Activated T-cell treated with anti-CD3 and anti-CD28 coated beads, Interleukin-2, amount 50 U/mL, for 1 hour (primary cell): ENCODE measurements at regions not wholly inside any gene's neighbourhood (a gene's known extent, or its start where the extent isn't known, plus 50 kb on each side); places are given as distances from the start of the nearest gene placed in this dataset.

ENCODE experiments used
- DNase-seq: peaks from one replicate; pipeline ENCODE4 v3.0.0-alpha.2; 2020

- DNase-seq, result no peak
These were observed 195.3 kb upstream of the BLID start for GRCh38 chr11:122311216-122311755.

GRCh38 chr11:122310766-122311165, 194.8 kb upstream of the BLID start:
- DNase-seq, result no peak

GRCh38 chr11:122309262-122309925, 193.4 kb upstream of the BLID start:
- DNase-seq, result no peak

DNA sequence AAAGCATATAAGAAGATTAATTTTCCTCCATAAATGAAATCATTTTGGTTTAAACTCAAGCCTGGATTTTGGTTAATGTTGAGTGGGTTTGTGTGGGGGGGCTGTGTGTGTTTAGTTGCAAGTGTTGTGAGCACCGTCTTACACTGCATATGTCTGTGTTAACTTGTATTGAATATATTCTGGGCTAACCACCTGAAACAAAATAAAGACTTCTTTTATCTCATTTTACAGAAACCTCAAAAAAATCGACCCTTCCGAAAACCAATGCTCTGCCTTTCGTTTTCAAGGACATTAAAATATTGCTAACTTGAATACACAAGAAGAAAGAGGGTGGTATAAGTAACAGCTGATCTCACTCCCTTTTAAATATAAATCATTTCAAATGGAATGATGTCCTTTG, 192.2 kb upstream of the BLID start:
- no peak for DNase-seq

- DNase-seq, result no peak
These were observed 191.5 kb upstream of the BLID start for GRCh38 chr11:122307476-122308035.

DNA sequence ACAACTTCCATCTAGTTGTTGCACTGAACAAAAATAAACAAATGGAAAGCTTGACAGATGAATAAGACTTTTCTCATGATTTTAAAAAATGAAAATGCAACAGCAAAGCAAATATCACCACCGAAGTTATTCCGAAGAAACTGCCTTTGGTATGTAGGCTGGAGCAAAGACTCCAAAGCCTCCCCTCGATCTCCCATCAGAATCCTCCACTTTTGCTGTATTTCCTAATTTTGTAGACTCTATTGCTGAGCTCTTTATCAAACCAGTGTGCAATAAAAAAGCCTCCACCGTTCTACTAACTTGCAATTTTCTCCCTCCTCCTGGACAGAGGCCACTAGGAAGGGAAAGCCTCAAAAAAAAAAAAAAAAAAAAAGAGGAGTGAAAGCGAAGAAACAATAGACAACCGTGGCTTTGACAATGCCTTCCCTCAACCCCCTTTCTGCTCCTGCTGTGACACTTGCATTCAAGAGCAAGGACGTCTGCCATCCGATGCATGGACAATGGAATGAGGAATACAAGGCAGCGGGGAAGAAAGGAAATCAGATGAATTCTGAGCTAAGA, 190.9 kb upstream of the BLID start:
- no peak for DNase-seq

- DNase-seq, result no peak
These were observed 189.7 kb upstream of the BLID start for GRCh38 chr11:122305426-122306320.

DNA sequence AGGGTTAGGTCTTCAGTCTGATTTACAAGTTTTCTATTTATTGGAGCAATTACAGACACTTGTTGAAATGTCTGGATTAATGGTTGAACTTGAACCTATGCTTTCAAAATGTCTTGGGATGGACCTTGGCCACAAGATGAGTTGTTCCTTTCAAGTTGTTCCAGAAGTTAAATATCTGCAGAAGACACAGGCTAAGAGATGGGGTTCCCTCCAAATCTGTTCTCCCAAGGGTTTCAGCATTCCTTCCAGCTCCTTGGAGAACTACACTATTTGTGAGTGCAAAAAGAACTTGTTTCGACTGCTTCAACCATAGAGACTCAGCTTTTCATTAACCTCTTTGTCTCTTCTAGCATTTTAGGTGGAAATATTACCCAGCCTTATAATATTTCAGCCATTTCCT, 189.0 kb upstream of the BLID start:
- no peak for DNase-seq

DNA sequence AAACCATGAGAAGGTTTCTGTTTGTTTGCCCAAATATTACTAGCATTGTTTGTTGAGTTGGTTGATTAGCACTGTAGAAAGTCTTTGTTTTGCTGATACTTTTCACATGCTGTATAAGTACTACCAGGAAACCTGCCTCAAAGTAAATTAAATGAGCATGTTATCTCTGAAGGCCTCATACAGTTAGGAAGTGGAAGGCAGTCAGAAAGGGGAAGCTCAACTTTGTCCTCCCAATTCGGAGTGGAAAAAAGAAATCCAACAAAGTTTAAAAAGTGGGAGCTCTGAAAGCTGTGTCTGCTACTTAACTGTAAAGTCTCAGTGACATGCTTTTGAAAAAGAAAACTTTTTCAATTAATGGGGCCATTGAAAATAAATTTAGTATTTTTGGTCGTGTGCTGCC, 188.3 kb upstream of the BLID start:
- DNase-seq, result no peak

DNA sequence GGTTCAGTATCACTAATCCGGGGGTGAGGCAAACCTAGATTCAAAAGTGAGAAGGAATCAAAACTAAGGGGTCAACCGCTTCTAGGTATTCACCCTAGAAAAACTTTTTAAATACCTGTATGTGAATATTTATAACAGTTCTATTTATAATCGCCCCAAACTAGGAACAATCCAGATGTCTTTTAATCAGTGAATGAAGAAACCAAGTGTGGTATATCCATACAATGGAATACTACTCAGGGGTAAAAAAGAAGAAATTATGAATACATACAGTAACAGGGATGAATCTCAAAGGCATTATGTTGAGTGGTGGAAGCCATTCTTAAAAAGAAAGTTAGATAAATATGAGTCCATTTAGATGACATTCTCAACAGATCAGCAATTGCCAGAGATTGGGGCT, 178.0 kb upstream of the BLID start:
- no peak for DNase-seq

DNA sequence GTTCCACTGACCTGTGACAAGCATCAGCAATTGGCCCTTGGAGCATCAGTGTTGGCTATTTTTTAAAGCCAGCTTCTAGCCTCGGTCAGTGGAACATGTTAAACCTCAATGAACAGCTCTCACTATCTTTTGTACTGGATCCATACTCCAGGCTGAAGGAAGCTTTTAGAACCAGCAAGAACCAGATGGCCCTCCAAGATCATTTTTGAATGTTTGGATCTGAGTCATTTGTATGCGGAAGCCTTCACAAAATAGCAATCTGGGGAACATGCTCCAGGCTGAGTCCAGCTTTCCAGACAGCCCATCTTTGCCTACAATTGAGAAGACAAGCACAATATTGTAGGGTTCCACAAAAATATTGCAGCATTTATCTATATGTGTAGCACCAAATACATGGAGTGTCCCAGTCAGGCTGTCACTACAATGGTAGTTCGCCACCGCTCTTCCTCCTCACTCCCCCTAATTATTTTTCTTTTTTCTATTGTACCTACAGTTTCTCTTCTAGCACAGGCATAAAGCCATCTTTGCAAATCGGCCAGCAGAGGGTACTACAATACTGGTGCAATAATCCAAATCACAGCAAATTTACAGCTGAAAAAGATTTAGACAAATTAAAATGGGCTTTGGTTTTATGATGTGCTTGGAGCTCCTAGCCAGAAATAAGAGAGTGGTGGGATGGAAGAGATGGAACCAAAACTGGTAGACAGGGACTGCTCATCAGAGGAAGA, 177.4 kb upstream of the BLID start:
- no peak for DNase-seq

DNA sequence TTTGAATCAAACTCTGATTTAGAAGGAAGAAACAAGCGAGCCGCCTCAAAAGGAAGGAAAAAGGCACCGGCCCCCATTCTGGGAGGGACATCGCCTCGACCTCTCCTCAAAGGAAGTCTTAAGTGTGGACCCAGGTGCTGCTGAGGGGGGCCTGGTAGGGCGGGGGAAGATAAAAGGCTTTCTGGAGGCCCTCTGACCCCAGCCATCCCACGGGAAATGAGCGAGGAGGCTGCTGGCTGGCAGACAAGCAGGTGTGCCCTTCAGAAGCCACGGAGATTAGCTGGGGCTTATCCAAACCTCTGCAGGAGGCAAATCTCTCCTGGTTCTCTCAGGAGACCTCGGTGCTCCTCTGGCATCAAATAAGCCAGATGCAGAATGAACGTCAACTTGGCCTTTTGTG, 171.4 kb upstream of the BLID start:
- no peak for DNase-seq

DNA sequence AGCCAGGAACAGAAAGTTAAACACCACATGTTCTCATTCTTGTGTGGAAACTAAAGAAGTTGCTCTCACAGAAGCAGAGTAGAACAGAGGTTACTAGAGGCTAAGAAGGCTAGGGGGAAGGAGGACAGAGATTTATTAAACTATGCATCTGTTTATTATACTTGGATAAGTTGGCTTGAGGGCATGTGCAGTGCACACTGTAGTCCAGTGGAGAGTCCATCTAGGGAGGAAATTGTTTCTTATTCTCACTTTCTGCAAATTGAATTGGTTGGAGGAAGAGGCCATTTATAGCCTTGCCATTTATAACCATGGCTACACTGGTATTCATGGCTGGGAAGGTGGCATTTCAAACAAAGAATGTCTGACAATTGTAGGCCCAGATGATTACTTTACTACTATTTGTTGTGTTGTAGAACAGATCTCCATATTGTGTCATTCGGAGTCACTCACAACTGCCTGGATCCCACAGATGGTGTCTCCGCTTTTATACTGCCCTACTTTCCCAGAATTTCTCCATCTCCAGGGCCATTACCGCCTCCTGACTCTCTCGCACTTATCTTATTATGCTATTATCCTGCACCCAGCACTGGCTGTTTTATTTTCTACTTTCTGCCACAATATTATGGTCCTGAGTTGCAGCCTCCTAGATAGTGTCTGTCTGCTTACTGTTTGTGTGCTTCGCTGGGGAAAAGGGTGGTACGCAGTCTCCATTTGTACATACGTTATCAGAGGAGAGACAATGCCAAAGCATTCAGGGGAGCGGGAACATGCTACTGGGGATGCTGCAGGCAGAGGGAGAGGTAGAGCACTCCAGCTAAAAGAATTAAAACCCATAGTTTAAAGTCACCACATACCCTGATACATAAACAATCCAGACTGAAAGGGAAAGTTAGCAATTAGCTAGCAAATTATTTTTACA, 169.3 kb upstream of the BLID start:
- DNase-seq, result no peak

DNA sequence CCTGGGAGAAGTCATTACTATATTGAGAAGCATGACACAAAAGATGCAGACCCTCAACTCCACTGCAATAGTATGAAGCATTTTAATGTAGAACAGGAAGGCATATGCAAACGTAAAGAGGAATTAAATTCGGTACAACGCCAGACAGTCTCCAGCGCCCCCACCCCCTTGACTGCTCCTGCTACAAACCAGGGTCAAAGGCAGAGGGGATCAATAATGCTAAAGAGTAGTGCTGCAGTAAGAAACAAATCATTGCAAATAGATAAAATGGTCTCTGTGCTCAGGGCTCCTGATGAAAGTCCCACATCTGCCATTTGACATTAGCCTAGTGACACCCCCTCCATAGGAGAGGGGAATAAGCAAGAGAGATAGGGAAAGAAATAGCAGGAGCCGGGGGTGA, 164.9 kb upstream of the BLID start:
- no peak for DNase-seq

GRCh38 chr11:122279194-122279593, 163.2 kb upstream of the BLID start:
- DNase-seq, result no peak

DNA sequence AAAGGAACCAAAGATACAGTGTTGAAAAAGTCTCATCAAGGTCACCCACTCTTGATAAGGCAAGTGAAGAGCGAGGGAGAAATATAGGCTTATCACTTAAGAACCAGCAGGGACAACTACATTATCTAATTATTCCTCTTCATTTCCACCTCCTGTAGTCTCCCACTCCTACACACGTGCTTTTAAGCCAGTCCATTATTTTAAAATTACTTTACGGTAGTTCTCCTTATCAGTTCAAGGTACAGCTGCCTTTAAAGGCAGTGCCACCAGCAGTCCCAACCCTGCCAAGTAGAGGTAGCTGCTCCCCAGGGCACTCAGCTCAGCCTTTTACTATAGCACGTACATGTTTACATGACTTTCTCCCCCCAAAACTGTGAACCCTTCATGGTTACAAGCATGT, 161.5 kb upstream of the BLID start:
- DNase-seq, result no peak

DNA sequence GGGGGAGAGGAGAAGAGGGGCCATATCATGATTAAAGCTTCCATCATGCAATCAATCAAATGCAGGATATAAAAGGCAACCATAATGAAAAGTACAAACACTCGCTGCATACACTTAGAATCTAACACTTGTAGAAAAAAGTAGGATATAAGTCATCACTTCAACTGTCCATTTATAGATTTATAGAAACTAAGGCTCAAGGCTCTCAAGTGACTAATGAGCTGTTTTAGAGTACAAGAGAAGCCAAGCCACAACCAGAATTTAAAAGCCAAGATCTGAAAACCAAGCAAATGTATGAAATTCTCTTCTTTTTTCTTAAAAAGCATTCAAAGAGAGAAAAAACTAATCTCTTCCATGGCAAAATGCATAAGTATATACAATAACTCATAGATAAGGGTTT, 160.2 kb upstream of the BLID start:
- no peak for DNase-seq

DNA sequence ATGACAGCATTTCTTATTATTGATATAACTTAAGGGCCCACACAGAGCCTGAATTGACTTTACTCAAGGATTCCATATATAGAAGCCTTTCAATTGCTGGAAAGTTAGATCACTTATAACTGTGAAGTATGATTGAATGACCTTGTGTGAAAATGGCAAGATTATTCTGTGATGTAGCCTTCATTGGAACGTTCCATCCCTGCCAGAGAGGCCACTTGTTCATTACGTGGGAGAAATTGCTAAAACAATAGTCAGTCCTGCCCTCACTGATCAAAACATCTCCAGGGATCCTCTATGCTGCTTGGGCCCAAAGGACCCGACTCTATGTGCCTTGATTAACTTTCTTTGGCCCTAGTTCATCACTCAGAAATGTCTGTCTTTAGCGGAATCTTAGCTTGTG, 159.5 kb upstream of the BLID start:
- no peak for DNase-seq

DNA sequence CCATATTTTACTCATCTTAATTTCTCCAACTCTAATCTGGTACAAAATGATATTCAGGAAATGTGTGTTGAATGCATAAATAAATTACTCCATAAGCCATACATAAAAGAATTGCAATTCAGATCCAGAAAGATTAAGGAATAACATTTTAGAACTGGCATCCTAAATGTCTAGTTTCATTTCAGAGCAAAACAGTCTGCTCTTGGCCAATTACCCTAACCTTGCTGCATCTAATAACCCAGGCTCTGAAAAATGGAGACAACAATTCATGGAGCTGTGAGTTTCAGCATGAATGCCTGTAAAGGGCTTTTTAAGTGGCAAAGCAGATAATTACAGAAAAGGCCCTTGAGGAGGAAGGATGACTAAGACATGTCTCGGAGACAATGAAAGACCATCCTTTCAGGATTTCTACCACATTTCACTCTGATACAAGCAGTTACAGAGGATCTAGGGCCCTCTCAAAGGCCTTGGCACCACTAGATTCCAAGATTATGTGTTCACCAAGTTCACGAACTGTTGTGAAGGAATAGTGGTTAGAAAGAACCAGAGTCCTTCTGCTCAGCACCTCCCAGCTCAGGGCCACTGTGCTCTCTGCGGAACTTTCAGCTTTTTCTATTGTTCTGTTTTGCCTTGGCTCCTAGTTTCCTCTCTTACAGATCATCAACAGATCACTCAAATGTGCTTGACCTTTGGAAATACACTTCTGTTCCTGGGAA, 157.6 kb upstream of the BLID start:
- DNase-seq, result no peak

- DNase-seq, result no peak
These were observed 155.7 kb upstream of the BLID start for GRCh38 chr11:122271745-122272144.

- no peak for DNase-seq
These were observed 155.1 kb upstream of the BLID start for GRCh38 chr11:122271137-122271536.
